ENCODE measurements at regions not wholly inside any gene's neighbourhood (a gene's known extent, or its start where the extent isn't known, plus 50 kb on each side); places are given as distances from the start of the nearest gene placed in this dataset.

GRCh38 chr7:47196737-47197136 is 385.2 kb downstream of the TNS3 start:
- no peak for TF ChIP-seq CTCF (IDR thresholded peaks at IDR 0.05)
- TF ChIP-seq POLR2A (IDR thresholded peaks at IDR 0.05) = no peak
